PC-3 (cell line): ENCODE measurements at regions not wholly inside any gene's neighbourhood (a gene's known extent, or its start where the extent isn't known, plus 50 kb on each side); places are given as distances from the start of the nearest gene placed in this dataset.

Source experiments
- ATAC-seq: fragments of 200-7000 bp; cut with Tn5 transposase; 2 replicates; pipeline ENCODE4 v1.9.1; 2020; ENCODE audit warnings: mild to moderate bottlenecking, moderate library complexity
- BruUV-seq: library from RNA; stranded (reverse); fragments of 400-500 nt; replicated peaks from 2 replicates; lab custom pipeline; 2021; lab: Mats Ljungman, UMichigan
- CTCF ChIA-PET: fragments of 300-600 bp; sonication (Branson Sonifier 250); formaldehyde crosslinking; loops from one replicate; lab custom pipeline; 2022; ENCODE audit warnings: antibody characterized with exemption; lab: Charles Lee
- POLR2A ChIA-PET: fragments of 300-600 bp; sonication (Branson Sonifier 250); formaldehyde crosslinking; loops from one replicate; lab custom pipeline; 2022; ENCODE audit warnings: antibody characterized with exemption; ENCODE audit not compliant: unreplicated experiment; lab: Charles Lee
- DNase-seq: peaks from one replicate; pipeline ENCODE4 v3.0.0-alpha.2; 2015
- H2AFZ ChIP-seq: fragments of 300-600 bp; sonication (generic); 2 replicates; pipeline ENCODE4 v1.6.0; 2016; ENCODE audit warnings: antibody characterized with exemption, low read length
- H3F3A ChIP-seq: fragments of 300-600 bp; sonication (generic); one replicate; pipeline ENCODE4 v1.6.0; 2017; ENCODE audit warnings: antibody characterized with exemption, low read length, control low read depth, mild to moderate bottlenecking; ENCODE audit not compliant: unreplicated experiment
- H3K27ac ChIP-seq: fragments of 300-600 bp; sonication (generic); 2 replicates; pipeline ENCODE4 v1.5.1; 2016; ENCODE audit warnings: mild to moderate bottlenecking, low read length
- H3K27me3 ChIP-seq: fragments of 300-600 bp; sonication (generic); 2 replicates; pipeline ENCODE4 v1.6.1; 2016; ENCODE audit warnings: low read length, mixed read lengths
- H3K36me3 ChIP-seq: fragments of 300-600 bp; sonication (generic); 2 replicates; pipeline ENCODE4 v1.6.1; 2016; ENCODE audit warnings: low read depth, mixed run types, low read length, mixed read lengths
- H3K4me1 ChIP-seq: fragments of 300-600 bp; sonication (generic); 2 replicates; pipeline ENCODE4 v1.5.1; 2016; ENCODE audit warnings: low read length; ENCODE audit not compliant: insufficient read depth
- H3K4me2 ChIP-seq: fragments of 300-600 bp; sonication (generic); 2 replicates; pipeline ENCODE4 v1.6.0; 2016; ENCODE audit warnings: low read length
- H3K4me3 ChIP-seq: fragments of 300-600 bp; sonication (generic); 2 replicates; pipeline ENCODE4 v1.5.1; 2016; ENCODE audit warnings: mild to moderate bottlenecking, low read length, mixed read lengths
- H3K79me2 ChIP-seq: fragments of 300-600 bp; sonication (generic); 2 replicates; pipeline ENCODE4 v1.6.1; 2017; ENCODE audit warnings: low read length, mixed read lengths
- H3K9ac ChIP-seq: fragments of 300-600 bp; sonication (generic); 2 replicates; pipeline ENCODE4 v1.6.0; 2016; ENCODE audit warnings: mild to moderate bottlenecking, low read length
- H3K9me2 ChIP-seq: fragments of 300-600 bp; sonication (generic); replicated peaks from 2 replicates; pipeline ENCODE4 v1.6.1; 2016; ENCODE audit warnings: mixed run types, low read length, mixed read lengths
- H3K9me3 ChIP-seq: fragments of 300-600 bp; sonication (generic); 2 replicates; pipeline ENCODE4 v1.6.1; 2016; ENCODE audit warnings: low read length, mixed read lengths
- H4K20me1 ChIP-seq: fragments of 300-600 bp; sonication (generic); 2 replicates; pipeline ENCODE4 v1.6.1; 2016; ENCODE audit warnings: low read length, mixed read lengths
- CTCF ChIP-seq: fragments of 300-600 bp; sonication (generic); conservative IDR thresholded peaks from 2 replicates; pipeline ENCODE4 v1.5.1; 2017; ENCODE audit warnings: antibody characterized with exemption, low read depth, mild to moderate bottlenecking, low read length
- EZH2 ChIP-seq: fragments of 300-600 bp; sonication (generic); IDR thresholded peaks from one replicate; pipeline ENCODE4 v1.6.1; 2017; ENCODE audit warnings: antibody characterized with exemption, mild to moderate bottlenecking, low read length; ENCODE audit not compliant: unreplicated experiment
- EZH2phosphoT487 ChIP-seq: fragments of 300-600 bp; sonication (generic); IDR thresholded peaks from 2 replicates; pipeline ENCODE4 v1.6.1; 2018; ENCODE audit warnings: mild to moderate bottlenecking, antibody characterized with exemption, low read length, borderline replicate concordance
- intact Hi-C: fragments of 100-400 bp; cut with micrococcal nuclease; formaldehyde crosslinking; loops from 2 replicates; pipeline ENCODE4 v1.9.0; 2023

DNA sequence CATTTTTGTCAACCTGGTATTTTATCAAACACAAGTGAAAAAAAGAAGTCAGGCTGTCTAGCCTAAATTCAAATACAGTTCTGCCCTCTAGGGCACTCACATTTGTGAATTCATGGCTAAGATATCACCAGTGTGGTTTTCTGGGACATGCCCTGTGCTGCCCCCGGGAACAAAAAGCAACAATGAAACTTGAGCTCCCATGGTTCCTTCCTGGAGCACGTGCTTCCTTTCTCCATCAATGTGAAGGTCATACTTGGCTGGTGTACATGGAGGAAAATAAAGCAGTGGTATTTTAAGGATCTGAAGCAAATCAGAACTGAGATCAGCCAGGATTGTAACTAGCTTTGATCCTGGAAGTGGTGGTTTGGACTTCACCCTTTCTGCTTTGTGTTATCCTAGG lies 128.9 kb upstream of the FRMD4A start:
- TF ChIP-seq EZH2phosphoT487, result no peak
- TF ChIP-seq EZH2, result no peak
- no peak for DNase-seq
- Histone ChIP-seq H3K4me2 (no peak overlapping the region), H3K36me3 (no peaks in the 10 kb centered on the region), H3K27ac (no peak overlapping the region), H3K79me2 (no peaks in the 10 kb centered on the region), H3K27me3 (no peaks in the 10 kb centered on the region), H3F3A (no peaks in the 10 kb centered on the region), H4K20me1 (no peaks in the 10 kb centered on the region), H3K9me3 (no peaks in the 10 kb centered on the region), H3K4me3 (no peak overlapping the region), H2AFZ (no peak overlapping the region), H3K9me2 (no peaks in the 10 kb centered on the region), H3K9ac (no peak overlapping the region), H3K4me1 (no peaks in the 10 kb centered on the region)
- ChIA-PET POLR2A (no interaction called here), CTCF (no interaction called here)
- BruUV-seq, result no TSS peak
- ATAC-seq, result no peak
- intact Hi-C loops, result no loop called here

- intact Hi-C loops, result no loop called here
- ATAC-seq (no peak), DNase-seq (no peak)
- Histone ChIP-seq H3K4me3 (no peak overlapping the region), H3K79me2 (no peaks in the 10 kb centered on the region), H4K20me1 (no peaks in the 10 kb centered on the region), H3K9ac (no peak overlapping the region), H3K27me3 (no peaks in the 10 kb centered on the region), H3K9me2 (no peaks in the 10 kb centered on the region), H3K27ac (no peak overlapping the region), H3K9me3 (no peaks in the 10 kb centered on the region), H3K4me1 (no peaks in the 10 kb centered on the region), H3K36me3 (no peaks in the 10 kb centered on the region), H3K4me2 (no peak overlapping the region), H2AFZ (no peak overlapping the region), H3F3A (no peaks in the 10 kb centered on the region)
- ChIA-PET POLR2A (no interaction called here), CTCF (no interaction called here)
- no peak for TF ChIP-seq EZH2phosphoT487
- TF ChIP-seq EZH2, result no peak
- TF ChIP-seq CTCF, result no peak
- no TSS peak for BruUV-seq
Observed at GRCh38 chr10:14456870-14457266, 126.1 kb upstream of the FRMD4A start.

DNA sequence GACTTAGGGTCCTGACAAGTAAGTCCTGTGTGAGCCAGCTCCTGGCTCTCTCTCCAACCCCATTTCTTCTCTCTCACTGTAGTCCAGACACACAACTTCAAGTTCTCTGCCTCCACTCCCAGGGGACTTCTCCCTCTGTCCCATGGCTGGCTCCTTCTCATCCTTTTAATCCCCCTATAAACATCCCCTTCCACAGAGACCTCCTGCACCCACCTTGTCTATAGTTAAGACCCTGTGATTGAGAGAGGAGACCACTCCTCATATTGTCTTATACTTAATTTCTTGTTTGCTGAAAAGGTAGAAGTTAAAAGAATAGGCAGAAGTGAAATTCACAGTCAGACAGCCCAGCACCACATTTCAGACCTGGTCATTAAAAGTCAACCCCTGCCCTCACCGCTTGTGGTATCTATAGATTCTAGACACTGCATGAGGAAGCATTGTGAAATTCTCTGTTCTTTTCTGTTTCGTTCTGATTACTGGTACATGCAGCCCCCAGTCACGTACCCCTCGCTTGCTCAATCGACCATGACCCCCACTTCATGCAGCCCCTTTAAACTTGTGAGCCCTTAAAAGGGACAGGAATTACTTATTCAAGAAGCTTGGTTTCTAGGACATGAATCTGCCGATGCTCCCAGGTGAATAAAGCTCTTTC lies 125.6 kb upstream of the FRMD4A start:
- ATAC-seq (no peak), DNase-seq (no peak)
- ChIA-PET CTCF (no interaction called here), POLR2A (no interaction called here)
- Histone ChIP-seq H2AFZ (no peak overlapping the region), H3K4me2 (no peak overlapping the region), H3K9ac (no peak overlapping the region), H3K36me3 (no peaks in the 10 kb centered on the region), H3K27ac (no peak overlapping the region), H3K4me1 (no peaks in the 10 kb centered on the region), H4K20me1 (no peaks in the 10 kb centered on the region), H3K79me2 (no peaks in the 10 kb centered on the region), H3K9me2 (no peaks in the 10 kb centered on the region), H3K27me3 (no peaks in the 10 kb centered on the region), H3K9me3 (no peaks in the 10 kb centered on the region), H3F3A (no peaks in the 10 kb centered on the region), H3K4me3 (no peak overlapping the region)
- intact Hi-C loops, result no loop called here
- no peak for TF ChIP-seq EZH2
- TF ChIP-seq CTCF, result no peak
- no peak for TF ChIP-seq EZH2phosphoT487
- BruUV-seq, result no TSS peak
